ENCODE measurements at regions not wholly inside any gene's neighbourhood (a gene's known extent, or its start where the extent isn't known, plus 50 kb on each side); places are given as distances from the start of the nearest gene placed in this dataset.

- DNase-seq = no peak
- peaks cover 12% of the 10 kb centered on the region for H3K27me3 Mint-ChIP-seq
Observed at GRCh38 chr2:65539633-65540032, 107.2 kb upstream of the SPRED2 start.

GRCh38 chr2:65537651-65538385 is 105.4 kb upstream of the SPRED2 start:
- no peak overlapping the region for H3K4me3 Mint-ChIP-seq
- no peaks in the 10 kb centered on the region for H3K36me3 Mint-ChIP-seq (ENCODE audit: low read depth)
- DNase-seq = no peak
- H3K4me1 Mint-ChIP-seq = no peaks in the 10 kb centered on the region
- intact Hi-C loops (cut with micrococcal nuclease) = no loop called here
- H3K9me3 Mint-ChIP-seq = no peaks in the 10 kb centered on the region
- no peak overlapping the region for H3K27ac Mint-ChIP-seq
- peaks cover 12% of the 10 kb centered on the region for H3K27me3 Mint-ChIP-seq

More at GRCh38 chr2:65539633-65540032, 107.2 kb upstream of the SPRED2 start:
- no peaks in the 10 kb centered on the region for H3K9me3 Mint-ChIP-seq
- H3K36me3 Mint-ChIP-seq (ENCODE audit: low read depth) = no peaks in the 10 kb centered on the region
- H3K4me1 Mint-ChIP-seq = no peaks in the 10 kb centered on the region
- intact Hi-C loops (cut with micrococcal nuclease) = no loop called here
- H3K27ac Mint-ChIP-seq = no peak overlapping the region
- H3K4me3 Mint-ChIP-seq = no peak overlapping the region

- H3K27me3 Mint-ChIP-seq = peaks cover 14% of the 10 kb centered on the region
- DNase-seq = no peak
- H3K4me1 Mint-ChIP-seq = no peaks in the 10 kb centered on the region
- H3K27ac Mint-ChIP-seq = no peak overlapping the region
- H3K4me3 Mint-ChIP-seq = no peak overlapping the region
- H3K36me3 Mint-ChIP-seq (ENCODE audit: low read depth) = no peaks in the 10 kb centered on the region
- intact Hi-C loops (cut with micrococcal nuclease) = no loop called here
- H3K9me3 Mint-ChIP-seq = no peaks in the 10 kb centered on the region
Observed at GRCh38 chr2:65536596-65536995, 104.2 kb upstream of the SPRED2 start.

- no peaks in the 10 kb centered on the region for H3K36me3 Mint-ChIP-seq (ENCODE audit: low read depth)
- no peaks in the 10 kb centered on the region for H3K4me1 Mint-ChIP-seq
- peaks cover 31% of the 10 kb centered on the region for H3K27me3 Mint-ChIP-seq
- DNase-seq = no peak
- intact Hi-C loops (cut with micrococcal nuclease) = no loop called here
- no peaks in the 10 kb centered on the region for H3K9me3 Mint-ChIP-seq
- no peak overlapping the region for H3K4me3 Mint-ChIP-seq
- no peak overlapping the region for H3K27ac Mint-ChIP-seq
Observed at GRCh38 chr2:65532937-65533336, 100.5 kb upstream of the SPRED2 start.

GRCh38 chr2:65532326-65532725 is 99.9 kb upstream of the SPRED2 start:
- DNase-seq = no peak
- H3K27me3 Mint-ChIP-seq = peaks cover 35% of the 10 kb centered on the region
- H3K9me3 Mint-ChIP-seq = no peaks in the 10 kb centered on the region
- H3K27ac Mint-ChIP-seq = no peak overlapping the region
- intact Hi-C loops (cut with micrococcal nuclease) = no loop called here
- no peak overlapping the region for H3K4me3 Mint-ChIP-seq
- H3K4me1 Mint-ChIP-seq = no peaks in the 10 kb centered on the region
- no peaks in the 10 kb centered on the region for H3K36me3 Mint-ChIP-seq (ENCODE audit: low read depth)

- no peaks in the 10 kb centered on the region for H3K4me1 Mint-ChIP-seq
- no peaks in the 10 kb centered on the region for H3K9me3 Mint-ChIP-seq
- intact Hi-C loops (cut with micrococcal nuclease) = no loop called here
- no peaks in the 10 kb centered on the region for H3K36me3 Mint-ChIP-seq (ENCODE audit: low read depth)
- no peak overlapping the region for H3K4me3 Mint-ChIP-seq
- H3K27me3 Mint-ChIP-seq = peaks cover 35% of the 10 kb centered on the region
- H3K27ac Mint-ChIP-seq = no peak overlapping the region
- no peak for DNase-seq
Observed at GRCh38 chr2:65530547-65531320, 98.3 kb upstream of the SPRED2 start.

GRCh38 chr2:65529419-65529818 is 97.0 kb upstream of the SPRED2 start:
- H3K27ac Mint-ChIP-seq = no peak overlapping the region
- H3K27me3 Mint-ChIP-seq = peaks cover 40% of the 10 kb centered on the region
- no peaks in the 10 kb centered on the region for H3K4me1 Mint-ChIP-seq
- H3K36me3 Mint-ChIP-seq (ENCODE audit: low read depth) = no peaks in the 10 kb centered on the region
- peaks cover 5% of the 10 kb centered on the region for H3K9me3 Mint-ChIP-seq
- DNase-seq = no peak
- H3K4me3 Mint-ChIP-seq = no peak overlapping the region
- intact Hi-C loops (cut with micrococcal nuclease) = no loop called here

- Mint-ChIP-seq H3K27me3 (peaks cover 40% of the 10 kb centered on the region), H3K4me1 (no peaks in the 10 kb centered on the region), H3K36me3 (ENCODE audit: low read depth) (no peaks in the 10 kb centered on the region), H3K4me3 (no peak overlapping the region), H3K9me3 (peaks cover 7% of the 10 kb centered on the region), H3K27ac (no peak overlapping the region)
- intact Hi-C loops (cut with micrococcal nuclease) = no loop called here
- no peak for DNase-seq
Observed at GRCh38 chr2:65528241-65528574, 95.8 kb upstream of the SPRED2 start.

- H3K36me3 Mint-ChIP-seq (ENCODE audit: low read depth) = no peaks in the 10 kb centered on the region
Observed at GRCh38 chr2:65527451-65528240, 95.2 kb upstream of the SPRED2 start.

GRCh38 chr2:65525616-65526231 is 93.3 kb upstream of the SPRED2 start:
- H3K4me3 Mint-ChIP-seq = no peak overlapping the region
- intact Hi-C loops (cut with micrococcal nuclease) = no loop called here
- no peak overlapping the region for H3K27ac Mint-ChIP-seq

More at GRCh38 chr2:65527451-65528240, 95.2 kb upstream of the SPRED2 start:
- H3K27ac Mint-ChIP-seq = no peak overlapping the region
- H3K9me3 Mint-ChIP-seq = peaks cover 7% of the 10 kb centered on the region
- peaks cover 40% of the 10 kb centered on the region for H3K27me3 Mint-ChIP-seq
- no peak overlapping the region for H3K4me3 Mint-ChIP-seq
- no peaks in the 10 kb centered on the region for H3K4me1 Mint-ChIP-seq
- intact Hi-C loops (cut with micrococcal nuclease) = no loop called here
- no peak for DNase-seq

GRCh38 chr2:65522922-65523321 is 90.5 kb upstream of the SPRED2 start:
- intact Hi-C loops (cut with micrococcal nuclease) = no loop called here
- DNase-seq = no peak
- Mint-ChIP-seq H3K4me3 (no peak overlapping the region), H3K36me3 (ENCODE audit: low read depth) (no peaks in the 10 kb centered on the region), H3K9me3 (peaks cover 7% of the 10 kb centered on the region), H3K27me3 (peaks cover 18% of the 10 kb centered on the region), H3K4me1 (no peaks in the 10 kb centered on the region), H3K27ac (no peak overlapping the region)

More at GRCh38 chr2:65525616-65526231, 93.3 kb upstream of the SPRED2 start:
- peaks cover 7% of the 10 kb centered on the region for H3K9me3 Mint-ChIP-seq
- H3K4me1 Mint-ChIP-seq = no peaks in the 10 kb centered on the region
- H3K36me3 Mint-ChIP-seq (ENCODE audit: low read depth) = no peaks in the 10 kb centered on the region
- H3K27me3 Mint-ChIP-seq = peaks cover 35% of the 10 kb centered on the region
- no peak for DNase-seq

GRCh38 chr2:65518751-65519150 is 86.4 kb upstream of the SPRED2 start:
- no peaks in the 10 kb centered on the region for H3K36me3 Mint-ChIP-seq (ENCODE audit: low read depth)
- no peak overlapping the region for H3K4me3 Mint-ChIP-seq
- H3K27me3 Mint-ChIP-seq = peaks cover 2% of the 10 kb centered on the region
- H3K4me1 Mint-ChIP-seq = no peaks in the 10 kb centered on the region
- intact Hi-C loops (cut with micrococcal nuclease) = no loop called here
- no peak for DNase-seq
- H3K9me3 Mint-ChIP-seq = no peaks in the 10 kb centered on the region
- H3K27ac Mint-ChIP-seq = no peak overlapping the region

- peaks cover 4% of the 10 kb centered on the region for H3K9me3 Mint-ChIP-seq
- H3K4me3 Mint-ChIP-seq = no peak overlapping the region
- DNase-seq = no peak
Observed at GRCh38 chr2:65514555-65515195, 82.3 kb upstream of the SPRED2 start.

More at GRCh38 chr2:65514555-65515195, 82.3 kb upstream of the SPRED2 start:
- Mint-ChIP-seq H3K27ac (no peak overlapping the region), H3K36me3 (ENCODE audit: low read depth) (no peaks in the 10 kb centered on the region), H3K4me1 (peaks cover 3% of the 10 kb centered on the region), H3K27me3 (peaks cover 2% of the 10 kb centered on the region)
- intact Hi-C loops (cut with micrococcal nuclease) = no loop called here

All from activated CD4-positive, alpha-beta T cell treated with anti-CD3 and anti-CD28 coated beads, Interleukin-2, amount 10 ng/mL, durations not matched to agents 24 days and 14 days (primary cell).